NCI-H1105 (cell line): ENCODE measurements at regions not wholly inside any gene's neighbourhood (a gene's known extent, or its start where the extent isn't known, plus 50 kb on each side); places are given as distances from the start of the nearest gene placed in this dataset.
"Not testable (repeated sequence)": the region's sequence is repeated elsewhere in the genome, so short reads cannot be mapped to it uniquely, and the experiment has no call there.

Experiments used
- DNase-seq: peaks from one replicate; lab custom pipeline; 2025; lab: John Stamatoyannopoulos, UW

- DNase-seq: no peak
Observed at GRCh38 chr3:65037861-65038260, 350.1 kb upstream of the ADAMTS9 start.

- no peak for DNase-seq
Observed at GRCh38 chr3:65035246-65035645, 347.4 kb upstream of the ADAMTS9 start.

DNA sequence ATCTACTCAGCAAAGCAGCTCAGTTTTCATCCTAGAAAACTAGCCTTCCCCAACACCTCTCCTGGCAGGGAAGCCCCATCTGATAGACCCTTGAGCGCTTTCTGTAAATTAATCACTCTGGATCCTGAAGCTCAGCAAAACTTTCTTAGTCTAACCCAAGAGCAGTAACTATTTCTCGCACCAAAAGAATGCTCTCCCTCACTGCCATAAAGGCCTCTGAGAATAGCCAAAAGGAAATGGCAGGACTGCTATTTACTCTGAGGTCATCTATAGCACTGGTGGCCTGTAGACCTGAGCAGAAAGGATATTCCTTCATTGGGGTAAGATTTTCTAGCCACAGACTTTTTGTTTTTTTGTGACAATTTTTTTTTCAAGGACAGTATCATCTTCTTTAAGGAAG is 345.8 kb upstream of the ADAMTS9 start:
- DNase-seq: no peak

- no peak for DNase-seq
Observed at GRCh38 chr3:65030847-65031463, 343.2 kb upstream of the ADAMTS9 start.

DNA sequence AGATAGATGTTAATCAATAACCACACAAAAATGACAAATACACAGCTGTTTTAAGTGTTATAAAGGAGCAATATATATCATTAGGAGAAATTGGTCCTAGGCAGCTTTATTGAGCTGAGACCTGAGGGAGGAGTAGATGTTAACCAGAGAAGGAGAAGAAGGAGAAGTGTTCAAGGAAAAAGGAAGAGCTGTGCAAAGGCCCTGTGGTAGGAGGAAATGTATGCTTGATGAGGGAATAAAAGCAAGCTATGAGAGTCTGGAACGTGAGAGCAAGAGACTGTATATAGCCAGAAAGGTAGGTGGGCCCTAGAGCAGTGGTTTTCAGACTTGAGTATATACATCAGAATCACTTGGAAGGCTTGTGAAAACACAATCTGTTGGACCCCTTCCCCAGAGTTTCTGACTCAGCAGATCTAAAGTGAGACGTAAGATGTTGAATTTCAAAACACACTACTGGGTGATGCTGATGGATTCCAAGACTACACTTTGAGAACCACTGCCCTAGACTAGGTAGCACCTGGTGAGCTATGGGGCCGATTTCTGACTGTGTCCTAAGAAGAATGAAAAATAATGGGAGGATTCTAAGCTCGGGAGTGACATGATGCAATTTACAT is 342.3 kb upstream of the ADAMTS9 start:
- no peak for DNase-seq

DNA sequence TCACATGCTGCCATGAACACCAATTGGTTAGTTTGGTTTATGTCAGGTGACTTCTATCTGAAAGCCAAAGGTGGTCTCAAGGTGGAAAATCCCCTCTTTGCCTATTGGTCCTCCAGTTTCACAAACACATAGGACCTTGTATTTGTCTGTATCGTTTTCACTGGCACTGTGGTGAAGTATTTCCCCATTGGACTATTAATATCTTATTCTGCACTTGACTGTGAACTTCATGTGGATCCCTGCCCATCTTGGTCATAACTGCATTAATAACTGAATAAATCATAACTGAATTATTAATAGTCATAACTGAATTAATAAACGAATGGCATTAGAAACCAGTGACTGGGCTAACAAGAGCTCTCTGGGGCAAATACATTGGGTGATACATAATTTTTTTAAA is 341.3 kb upstream of the ADAMTS9 start:
- DNase-seq: no peak

- DNase-seq: no peak
Observed at GRCh38 chr3:65028024-65028423, 340.2 kb upstream of the ADAMTS9 start.

- DNase-seq: no peak
Observed at GRCh38 chr3:65027335-65027734, 339.5 kb upstream of the ADAMTS9 start.

DNA sequence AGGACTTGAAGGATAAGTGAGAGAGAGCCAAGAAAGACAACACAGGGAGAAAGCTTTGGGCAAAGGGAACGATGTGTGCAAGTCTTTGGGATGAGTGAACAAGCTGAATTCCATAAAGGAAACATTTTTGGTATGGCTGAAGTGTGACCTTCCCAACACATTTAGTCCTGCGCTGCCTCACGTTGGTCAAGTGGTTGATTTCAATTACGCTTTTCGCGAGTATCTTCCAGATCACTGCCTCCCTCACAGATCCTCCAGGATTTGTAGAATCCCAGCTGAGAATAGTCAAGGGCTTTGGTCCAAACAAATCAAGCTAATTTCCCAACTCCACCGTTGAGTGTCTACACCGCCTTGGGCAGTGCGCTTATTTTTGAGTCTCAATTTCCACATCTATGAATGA is 338.4 kb upstream of the ADAMTS9 start:
- DNase-seq: no peak

- DNase-seq: no peak
Observed at GRCh38 chr3:65024148-65024547, 336.3 kb upstream of the ADAMTS9 start.

- no peak for DNase-seq
Observed at GRCh38 chr3:65020281-65021160, 332.7 kb upstream of the ADAMTS9 start.

- peak; percentile 1 for DNase-seq
Observed at GRCh38 chr3:65019443-65020055, 331.7 kb upstream of the ADAMTS9 start.

GRCh38 chr3:65018801-65019200 is 331.0 kb upstream of the ADAMTS9 start:
- DNase-seq: no peak

DNA sequence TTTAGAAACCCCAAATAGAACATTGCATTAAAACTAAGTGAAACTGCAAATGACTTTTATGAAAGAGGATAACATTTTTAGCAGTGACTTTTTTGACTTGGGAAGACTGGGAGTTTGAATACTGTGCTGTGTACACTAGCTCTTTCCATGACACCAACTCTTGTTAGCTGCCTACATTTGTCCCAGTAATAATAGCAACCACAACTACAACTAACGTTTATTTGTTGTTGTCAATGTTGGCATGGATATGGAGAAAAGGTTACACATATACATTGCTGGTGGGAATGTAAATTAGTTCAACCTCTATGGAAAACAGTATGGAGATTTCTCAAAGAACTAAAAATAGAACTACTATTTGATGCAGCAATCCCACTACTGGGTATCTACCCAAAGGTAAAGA is 329.6 kb upstream of the ADAMTS9 start:
- no peak for DNase-seq

DNA sequence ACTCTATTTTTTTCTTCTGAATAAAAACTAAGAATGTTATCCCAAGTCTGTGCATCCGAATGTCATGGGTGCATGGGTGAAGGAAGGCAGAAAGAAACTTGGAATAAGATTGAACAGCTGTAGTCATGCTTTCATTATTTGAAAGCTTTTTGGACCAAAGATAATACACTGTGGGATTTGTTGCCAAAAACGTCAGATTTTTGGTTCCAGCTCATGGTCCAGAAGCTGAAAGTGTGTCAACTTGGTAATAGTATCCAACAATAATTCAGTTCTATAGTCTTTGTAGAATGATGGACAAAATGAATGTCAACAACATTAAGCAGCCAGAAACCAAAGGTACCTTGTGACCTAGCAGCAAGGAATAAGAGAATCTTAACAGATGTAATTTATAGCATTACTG is 327.9 kb upstream of the ADAMTS9 start:
- no peak for DNase-seq

- DNase-seq: no peak
Observed at GRCh38 chr3:65013053-65013452, 325.3 kb upstream of the ADAMTS9 start.

DNA sequence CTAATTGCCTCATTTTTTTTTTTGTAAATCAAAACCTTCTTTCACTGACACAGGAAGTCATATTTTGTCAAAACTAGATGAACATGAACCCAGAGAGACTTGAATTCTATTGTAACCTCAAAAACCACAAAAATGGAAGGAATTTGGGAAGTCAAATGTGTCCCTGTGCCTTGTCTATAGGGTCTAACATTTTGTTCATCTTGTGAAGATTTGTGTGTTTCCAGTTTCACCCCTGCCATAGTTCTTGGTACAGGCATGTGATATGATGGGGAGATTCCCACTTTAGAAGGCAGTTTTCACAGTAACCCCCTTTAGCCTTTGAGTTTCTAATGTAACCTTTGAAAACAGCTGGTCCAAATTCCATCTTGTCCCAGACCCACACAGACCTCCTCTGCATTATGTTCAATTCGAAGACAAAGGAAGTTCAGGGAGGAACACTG is 318.5 kb upstream of the ADAMTS9 start:
- DNase-seq: no peak

DNA sequence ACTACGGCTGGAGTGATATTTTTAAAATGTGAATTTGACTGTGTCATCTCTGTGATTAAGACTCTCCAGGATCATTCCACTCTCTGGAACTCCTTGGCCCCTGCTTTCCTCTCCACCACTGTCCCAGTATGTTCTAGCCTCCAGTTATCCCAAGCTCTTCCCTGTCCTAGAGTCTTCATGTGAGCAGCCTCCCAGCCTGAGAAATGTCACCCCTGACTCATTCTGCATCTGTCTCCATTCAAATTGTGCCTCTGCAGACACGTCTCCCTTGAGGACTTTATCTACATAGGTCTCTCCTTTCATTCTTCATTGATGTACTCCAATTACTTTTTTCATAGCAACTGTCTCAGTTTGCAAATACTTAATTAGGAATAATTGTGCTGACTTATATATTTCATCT is 317.7 kb upstream of the ADAMTS9 start:
- DNase-seq: no peak

DNA sequence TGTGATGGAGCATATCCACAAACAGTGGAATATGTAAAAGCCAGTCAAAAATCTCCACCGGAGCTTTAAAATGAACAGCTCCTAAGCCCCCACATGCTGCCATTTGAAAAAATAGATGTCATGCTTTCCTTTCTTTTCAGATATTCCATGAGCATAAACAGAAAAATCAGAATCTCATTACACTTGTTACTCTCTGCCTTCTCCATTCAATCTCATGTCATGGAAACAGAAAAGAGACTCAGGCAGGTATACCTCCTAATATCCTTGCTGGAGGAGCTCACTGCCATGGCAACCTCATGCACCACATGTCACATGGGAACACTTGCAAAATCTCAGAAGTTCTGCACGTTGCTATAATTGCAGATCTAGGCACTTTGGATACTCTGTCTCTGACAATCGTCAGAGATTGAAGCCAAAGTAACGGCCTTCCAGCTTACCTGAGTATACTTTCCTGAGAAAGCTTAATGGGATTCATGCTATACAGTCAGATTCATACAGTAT is 317.0 kb upstream of the ADAMTS9 start:
- no peak for DNase-seq

DNA sequence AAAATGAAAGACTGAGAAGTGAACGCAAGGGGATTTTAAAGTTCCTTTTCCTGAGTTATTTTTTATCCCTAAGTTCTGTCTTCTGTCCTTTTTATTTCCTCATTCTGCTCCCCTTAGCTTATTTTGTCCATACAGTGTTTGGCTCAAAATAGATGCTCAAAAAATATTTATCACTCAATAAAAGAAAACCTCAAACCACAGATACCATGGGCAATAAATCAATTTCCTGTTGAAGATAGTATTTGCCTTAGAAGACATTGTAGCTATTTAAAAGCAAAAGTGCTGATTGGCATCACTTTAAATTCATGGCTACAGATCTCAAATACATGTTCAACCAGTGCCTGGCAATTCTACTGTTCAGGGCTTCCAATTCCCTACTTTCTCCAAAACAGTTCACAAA is 316.5 kb upstream of the ADAMTS9 start:
- no peak for DNase-seq

GRCh38 chr3:65001119-65001518 is 313.3 kb upstream of the ADAMTS9 start:
- not testable (repeated sequence) for DNase-seq

DNA sequence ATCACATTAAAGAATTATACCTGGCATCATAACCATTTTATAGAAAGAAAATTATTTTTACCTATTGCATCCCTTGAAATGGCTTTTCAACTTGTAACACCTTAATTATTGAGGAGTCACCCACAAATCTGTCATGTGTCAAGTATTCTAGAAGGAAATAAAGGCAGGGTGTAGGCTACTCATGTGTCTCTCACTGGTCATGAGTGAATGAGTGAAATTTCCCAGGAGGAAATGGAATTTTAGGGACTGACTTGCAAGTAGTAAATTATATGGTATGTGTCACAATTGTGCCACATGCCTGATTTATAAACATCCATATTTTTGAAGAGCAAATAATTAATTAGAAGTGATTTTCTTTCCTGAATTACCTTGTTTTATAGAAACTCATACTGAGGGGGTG is 310.5 kb upstream of the ADAMTS9 start:
- DNase-seq: no peak
